ENCODE measurements at regions not wholly inside any gene's neighbourhood (a gene's known extent, or its start where the extent isn't known, plus 50 kb on each side); places are given as distances from the start of the nearest gene placed in this dataset.

DNA sequence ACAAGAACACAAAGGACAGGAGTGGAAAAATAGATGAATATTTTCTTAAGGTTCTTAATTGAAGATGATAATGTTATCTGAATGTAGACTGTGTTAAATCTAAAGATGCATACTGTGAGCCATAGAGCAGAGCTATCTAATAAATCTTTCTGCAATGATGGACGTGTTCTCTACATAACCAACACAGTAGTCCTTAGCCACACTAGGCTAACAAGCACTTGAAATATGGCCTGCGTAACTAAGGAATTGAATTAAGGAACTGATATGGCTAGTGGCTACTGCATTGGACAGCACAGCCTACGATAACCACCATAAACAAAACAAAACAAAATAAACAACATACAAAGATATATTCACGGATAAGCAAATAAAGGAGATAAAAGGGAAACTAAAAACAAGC is 181.3 kb downstream of the LYPLAL1 start:
- H3K27me3 ChIP-seq, result no peaks in the 10 kb centered on the region
- H3K36me3 ChIP-seq, result no peaks in the 10 kb centered on the region
- H3K9me3 ChIP-seq (ENCODE audit: low read depth), result no peaks in the 10 kb centered on the region
- H3K4me1 ChIP-seq (ENCODE audit: low read depth), result peaks cover 9% of the 10 kb centered on the region
- TF ChIP-seq, protein P1, sequence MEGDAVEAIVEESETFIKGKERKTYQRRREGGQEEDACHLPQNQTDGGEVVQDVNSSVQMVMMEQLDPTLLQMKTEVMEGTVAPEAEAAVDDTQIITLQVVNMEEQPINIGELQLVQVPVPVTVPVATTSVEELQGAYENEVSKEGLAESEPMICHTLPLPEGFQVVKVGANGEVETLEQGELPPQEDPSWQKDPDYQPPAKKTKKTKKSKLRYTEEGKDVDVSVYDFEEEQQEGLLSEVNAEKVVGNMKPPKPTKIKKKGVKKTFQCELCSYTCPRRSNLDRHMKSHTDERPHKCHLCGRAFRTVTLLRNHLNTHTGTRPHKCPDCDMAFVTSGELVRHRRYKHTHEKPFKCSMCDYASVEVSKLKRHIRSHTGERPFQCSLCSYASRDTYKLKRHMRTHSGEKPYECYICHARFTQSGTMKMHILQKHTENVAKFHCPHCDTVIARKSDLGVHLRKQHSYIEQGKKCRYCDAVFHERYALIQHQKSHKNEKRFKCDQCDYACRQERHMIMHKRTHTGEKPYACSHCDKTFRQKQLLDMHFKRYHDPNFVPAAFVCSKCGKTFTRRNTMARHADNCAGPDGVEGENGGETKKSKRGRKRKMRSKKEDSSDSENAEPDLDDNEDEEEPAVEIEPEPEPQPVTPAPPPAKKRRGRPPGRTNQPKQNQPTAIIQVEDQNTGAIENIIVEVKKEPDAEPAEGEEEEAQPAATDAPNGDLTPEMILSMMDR (IDR thresholded peaks at IDR 0.05; ENCODE audit: low read depth, low read length), result no peak
- DNase-seq (ENCODE audit: low read depth in 1 of 2, low spot score in 1 of 2), result no peak
- H3K4me3 ChIP-seq, result no peak overlapping the region
- H3K27ac ChIP-seq, result no peak overlapping the region

DNA sequence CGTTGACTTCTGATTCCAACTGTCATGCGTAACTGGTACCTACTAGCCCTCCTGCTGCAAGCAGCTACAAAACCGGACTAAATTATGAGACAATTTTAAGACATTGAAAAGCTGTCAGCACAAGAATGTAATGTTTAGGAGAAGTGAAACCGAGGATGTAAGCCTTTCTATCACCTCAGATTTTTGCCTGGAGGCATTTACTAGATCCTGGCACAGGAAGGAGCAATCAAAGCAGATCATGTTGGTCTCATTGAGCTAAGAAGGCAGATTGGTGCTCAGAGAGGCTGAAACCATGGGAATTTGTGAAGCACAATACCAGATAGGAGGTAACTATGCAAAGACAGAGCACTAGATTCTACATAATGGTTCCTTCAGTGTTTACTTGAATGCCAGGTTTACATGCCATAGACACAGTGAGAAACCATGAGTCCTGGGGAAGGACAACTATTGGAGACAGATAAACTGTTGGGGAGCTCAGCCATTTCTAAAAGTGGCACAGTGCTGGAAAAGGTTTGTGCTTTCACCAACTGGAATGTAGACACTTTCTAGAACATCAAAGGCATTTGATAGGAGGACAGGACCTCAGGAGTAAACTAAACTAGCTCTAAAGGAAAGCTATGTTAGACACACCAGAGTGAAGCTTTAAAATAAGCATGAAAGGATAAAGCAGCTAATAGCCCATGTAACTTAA is 179.4 kb downstream of the LYPLAL1 start:
- Histone ChIP-seq H3K4me3 (no peak overlapping the region), H3K9me3 (ENCODE audit: low read depth) (no peaks in the 10 kb centered on the region), H3K36me3 (no peaks in the 10 kb centered on the region), H3K4me1 (ENCODE audit: low read depth) (peaks cover 14% of the 10 kb centered on the region), H3K27me3 (no peaks in the 10 kb centered on the region), H3K27ac (no peak overlapping the region)
- DNase-seq (ENCODE audit: low read depth in 1 of 2, low spot score in 1 of 2), result peak in 1 of 2 donors; percentile 4
- TF ChIP-seq, protein P1 (IDR thresholded peaks at IDR 0.05; ENCODE audit: low read depth, low read length), result no peak

DNA sequence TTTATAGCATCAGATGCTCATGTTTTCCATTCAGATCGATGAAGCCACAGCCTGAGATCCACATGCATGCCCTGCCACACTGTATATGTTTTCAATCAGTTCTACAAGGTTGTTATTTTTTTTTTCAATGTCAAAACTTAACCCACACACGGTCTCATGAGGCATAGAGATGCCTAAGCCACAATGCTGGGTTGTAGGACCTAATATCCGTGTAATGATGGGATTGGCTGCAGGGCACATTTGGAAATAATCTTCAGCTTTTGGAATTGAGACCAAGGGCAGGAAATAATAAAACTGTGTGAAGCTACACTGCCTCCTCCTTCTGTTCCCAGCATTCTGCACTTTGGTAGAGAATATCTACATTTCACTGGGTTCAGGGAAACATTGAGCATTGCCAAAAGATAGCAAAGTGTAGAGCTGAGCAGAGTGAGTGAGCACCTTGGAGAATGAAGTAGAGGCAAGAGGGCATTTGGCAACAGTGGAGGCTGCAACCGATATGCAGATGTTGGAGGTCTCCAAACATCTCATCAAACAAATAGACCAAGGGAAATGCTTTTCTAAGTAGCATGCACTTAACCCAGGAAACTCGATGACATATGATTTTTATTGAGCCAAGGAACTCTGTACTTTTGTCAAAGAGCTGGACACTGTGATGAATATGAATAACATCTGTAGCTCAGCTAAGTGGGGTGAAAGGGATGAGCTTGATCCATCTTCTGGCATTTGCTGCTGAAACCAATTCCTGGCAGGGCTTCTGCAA is 176.7 kb downstream of the LYPLAL1 start:
- TF ChIP-seq, protein P1 (IDR thresholded peaks at IDR 0.05; ENCODE audit: low read depth, low read length), result no peak
- H3K4me1 ChIP-seq (ENCODE audit: low read depth), result peaks cover 14% of the 10 kb centered on the region
- H3K36me3 ChIP-seq, result no peaks in the 10 kb centered on the region
- no peaks in the 10 kb centered on the region for H3K27me3 ChIP-seq
- no peak for DNase-seq (ENCODE audit: low read depth in 1 of 2, low spot score in 1 of 2)
- H3K27ac ChIP-seq, result no peak overlapping the region
- H3K4me3 ChIP-seq, result no peak overlapping the region
- no peaks in the 10 kb centered on the region for H3K9me3 ChIP-seq (ENCODE audit: low read depth)

DNA sequence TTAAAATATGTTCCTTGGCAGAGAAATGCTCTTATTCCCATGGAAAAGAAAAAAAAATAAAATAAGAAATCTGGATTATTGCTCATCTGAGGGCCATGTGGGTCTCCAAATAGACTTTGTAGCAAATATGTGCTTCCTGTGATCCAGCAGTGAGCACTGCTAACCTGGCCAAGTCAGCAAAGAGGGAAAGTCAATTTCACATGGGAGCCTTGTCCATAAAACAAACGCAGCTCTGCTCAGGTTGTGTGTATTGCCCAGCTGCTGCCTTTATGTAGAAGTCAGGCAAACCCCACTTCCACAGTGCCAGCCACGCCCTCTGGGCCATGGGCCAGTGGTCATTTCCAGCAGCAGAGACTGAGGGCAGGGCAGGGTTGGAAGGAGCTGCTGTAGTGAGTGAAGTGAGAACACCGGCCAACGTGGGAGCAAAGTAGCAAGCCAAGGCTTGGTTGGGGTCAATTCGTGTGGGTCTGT is 174.3 kb downstream of the LYPLAL1 start:
- no peak overlapping the region for H3K27ac ChIP-seq
- H3K9me3 ChIP-seq (ENCODE audit: low read depth), result no peaks in the 10 kb centered on the region
- TF ChIP-seq, protein P1 (IDR thresholded peaks at IDR 0.05; ENCODE audit: low read depth, low read length), result no peak
- peaks cover 5% of the 10 kb centered on the region for H3K4me1 ChIP-seq (ENCODE audit: low read depth)
- no peak overlapping the region for H3K4me3 ChIP-seq
- H3K36me3 ChIP-seq, result no peaks in the 10 kb centered on the region
- DNase-seq (ENCODE audit: low read depth in 1 of 2, low spot score in 1 of 2), result no peak
- no peaks in the 10 kb centered on the region for H3K27me3 ChIP-seq

DNA sequence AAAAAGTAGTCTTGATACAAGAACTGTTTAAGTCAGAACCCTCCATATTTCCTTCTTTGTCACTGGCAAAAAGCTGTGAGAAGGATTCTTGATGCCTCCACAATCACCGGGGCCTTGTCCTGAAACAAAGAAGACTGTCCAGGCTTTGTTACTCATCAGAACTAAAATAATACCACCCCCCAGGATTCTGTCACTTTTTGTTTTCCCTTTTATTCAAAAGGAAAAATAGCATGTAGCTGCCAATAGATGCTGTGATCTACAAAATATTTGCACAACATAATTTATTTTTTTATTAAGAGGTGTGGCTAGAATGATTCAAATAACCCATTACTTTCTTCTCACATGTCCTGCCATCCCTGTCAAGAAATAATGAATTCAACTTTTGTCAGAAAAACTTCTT is 173.7 kb downstream of the LYPLAL1 start:
- Histone ChIP-seq H3K27me3 (no peaks in the 10 kb centered on the region), H3K27ac (no peak overlapping the region), H3K4me1 (ENCODE audit: low read depth) (peaks cover 5% of the 10 kb centered on the region), H3K4me3 (no peak overlapping the region), H3K9me3 (ENCODE audit: low read depth) (no peaks in the 10 kb centered on the region), H3K36me3 (no peaks in the 10 kb centered on the region)
- DNase-seq (ENCODE audit: low read depth in 1 of 2, low spot score in 1 of 2), result no peak
- TF ChIP-seq, protein P1 (IDR thresholded peaks at IDR 0.05; ENCODE audit: low read depth, low read length), result no peak
